GM12878 (cell line): ENCODE measurements at regions not wholly inside any gene's neighbourhood (a gene's known extent, or its start where the extent isn't known, plus 50 kb on each side); places are given as distances from the start of the nearest gene placed in this dataset.

Source experiments
- ATAC-seq: fragments of 200-7000 bp; cut with Tn5 transposase; 3 replicates; pipeline ENCODE4 v1.9.1; 2020; ENCODE audit warnings: mild to moderate bottlenecking, moderate library complexity
- BruUV-seq: library from RNA; stranded (reverse); fragments of 400-500 nt; replicated peaks from 2 replicates; lab custom pipeline; 2021; lab: Mats Ljungman, UMichigan
- CTCF ChIA-PET: fragments of 300-600 bp; sonication (Branson Sonifier 250); formaldehyde crosslinking; extraction: SDS; loops from one replicate; lab custom pipeline; 2021; ENCODE audit warnings: inconsistent platforms; lab: Yijun Ruan, JAX
- POLR2A ChIA-PET: fragments of 350-600 bp; formaldehyde crosslinking; extraction: SDS; loops from one replicate; lab custom pipeline; 2021; ENCODE audit warnings: inconsistent platforms; lab: Charles Lee
- RAD21 ChIA-PET: fragments of 300-600 bp; sonication (Branson Sonifier 250); formaldehyde crosslinking; loops from one replicate; lab custom pipeline; 2023; ENCODE audit warnings: antibody characterized with exemption; ENCODE audit not compliant: unreplicated experiment; lab: Charles Lee
- SMC1A ChIA-PET: fragments of 300-600 bp; sonication (Branson Sonifier 250); formaldehyde crosslinking; loops from one replicate; lab custom pipeline; 2023; ENCODE audit not compliant: unreplicated experiment, uncharacterized antibody; lab: Charles Lee
- DNase-seq: peaks from one replicate; pipeline ENCODE4 v3.0.0-alpha.2; 2011; ENCODE audit warnings: low read depth, low spot score
- FAIRE-seq: peaks from 3 replicates; lab custom pipeline; 2011; peaks lifted over from hg19 to GRCh38; lab: Jason Lieb, UNC
- H2AFZ ChIP-seq: 2 replicates; pipeline ENCODE4 v1.6.0; 2011; ENCODE audit warnings: low read depth, low read length, control low read depth; ENCODE audit not compliant: control insufficient read depth
- H3K27ac ChIP-seq: 2 replicates; pipeline ENCODE4 v1.5.1; 2011; ENCODE audit warnings: control low read depth; ENCODE audit not compliant: control insufficient read depth, insufficient read depth
- H3K27me3 ChIP-seq, 2 experiments: replicated peaks in 1 of 2; 2 replicates each; pipeline versions ENCODE4 v1.6.0 to v1.6.1; 2011; ENCODE audit warnings: low read length in 1 of 2; ENCODE audit not compliant: control insufficient read depth in 2 of 2, insufficient read depth in 2 of 2
- H3K36me3 ChIP-seq, 2 experiments: 2 replicates each; pipeline ENCODE4 v1.5.1; 2011; ENCODE audit warnings: low read length in 1 of 2; ENCODE audit not compliant: control insufficient read depth in 2 of 2, insufficient read depth in 2 of 2
- H3K4me1 ChIP-seq: 2 replicates; pipeline ENCODE4 v1.6.1; 2011; ENCODE audit warnings: mild to moderate bottlenecking, low read length, moderate library complexity, mixed read lengths; ENCODE audit not compliant: control insufficient read depth, insufficient read depth
- H3K4me2 ChIP-seq: 2 replicates; pipeline ENCODE4 v1.6.0; 2011; ENCODE audit warnings: control low read depth; ENCODE audit not compliant: control insufficient read depth, insufficient read depth
- H3K4me3 ChIP-seq: fragments of 200-600 bp; sonication (generic); 2 replicates; pipeline ENCODE4 v1.5.1; 2016
- H3K79me2 ChIP-seq: 2 replicates; pipeline ENCODE4 v1.6.0; 2011; ENCODE audit warnings: low read length; ENCODE audit not compliant: control insufficient read depth, insufficient read depth
- H3K9ac ChIP-seq: 2 replicates; pipeline ENCODE4 v1.8.0; 2011; ENCODE audit warnings: low read length, control low read depth, mixed read lengths; ENCODE audit not compliant: control insufficient read depth, insufficient read depth
- H3K9me3 ChIP-seq: replicated peaks from 3 replicates; pipeline ENCODE4 v1.5.1; 2011; ENCODE audit warnings: mild to moderate bottlenecking, low read length; ENCODE audit not compliant: control insufficient read depth, insufficient read depth
- H4K20me1 ChIP-seq: 2 replicates; pipeline ENCODE4 v1.6.0; 2011; ENCODE audit not compliant: control insufficient read depth, insufficient read depth
- CEBPZ ChIP-seq: fragments of 150-350 bp; IDR thresholded peaks from 2 replicates; pipeline ENCODE4 v1.6.1; 2016; ENCODE audit warnings: low read depth, low read length
- EP300 ChIP-seq, 2 experiments: fragments of 150-350 bp in 1 of 2; IDR thresholded peaks; 2 replicates each; pipeline ENCODE4 v1.6.1; 2011 to 2012; ENCODE audit warnings: low read depth in 2 of 2, low read length in 2 of 2, borderline replicate concordance in 1 of 2, improper control_type of control experiment in 1 of 2, inconsistent platforms in 1 of 2; ENCODE audit not compliant: control insufficient read depth in 1 of 2
- PML ChIP-seq: IDR thresholded peaks from 2 replicates; pipeline ENCODE4 v1.6.1; 2012; ENCODE audit warnings: low read length, inconsistent platforms
- SUPT20H ChIP-seq: IDR thresholded peaks from 2 replicates; pipeline ENCODE4 v1.6.1; 2011; ENCODE audit warnings: low read depth, mild to moderate bottlenecking, low read length, moderate library complexity, borderline replicate concordance; ENCODE audit not compliant: control insufficient read depth
- WGBS: methylation state at CpG from one replicate; pipeline ENCODE4 v1.1.6; 2016; ENCODE audit warnings: low lambda C conversion rate; ENCODE audit not compliant: insufficient replicate concordance, insufficient coverage; ENCODE audit errors: missing lambda C conversion rate; 5-methylcytosine and 5-hydroxymethylcytosine counted together
- in situ Hi-C: fragments of 300-500 bp; cut with MboI; formaldehyde crosslinking; loops from 9 replicates; pipeline ENCODE4 v1.14.3; 2018; ENCODE audit warnings: mixed read lengths
- intact Hi-C: fragments of 100-400 bp; cut with micrococcal nuclease; formaldehyde crosslinking; loops from one replicate; pipeline ENCODE4 v1.14.2; 2022; ENCODE audit not compliant: unreplicated experiment

GRCh38 chr2:15762449-15762848 lies 170.8 kb downstream of the DDX1 start:
- H3K9me3 ChIP-seq = no peaks in the 10 kb centered on the region
- no TSS peak for BruUV-seq
- POLR2A ChIA-PET = no interaction called here
- no peak overlapping the region for H2AFZ ChIP-seq
- no peak overlapping the region for H3K4me2 ChIP-seq
- H3K79me2 ChIP-seq = no peaks in the 10 kb centered on the region
- H3K4me3 ChIP-seq = no peak overlapping the region
- 0% methylated on average over 3 of the region's 3 CpGs for WGBS
- no peaks in the 10 kb centered on the region for H4K20me1 ChIP-seq
- intact Hi-C loops = no loop called here
- FAIRE-seq (no peak), DNase-seq (no peak), ATAC-seq (no peak)
- CTCF ChIA-PET = no interaction called here
- H3K36me3 ChIP-seq = no peaks in the 10 kb centered on the region
- H3K27ac ChIP-seq = no peak overlapping the region
- no peak overlapping the region for H3K9ac ChIP-seq
- H3K4me1 ChIP-seq = no peaks in the 10 kb centered on the region
- RAD21 ChIA-PET = no interaction called here
- SMC1A ChIA-PET = no interaction called here
- H3K27me3 ChIP-seq = peaks cover 0 to 1% of the 10 kb centered on the region in 2 experiments; a peak in 1 of 4 replicates
- TF ChIP-seq EP300 (IDR thresholded peaks at IDR 0.05; ENCODE audit: borderline replicate concordance in 1 of 2, control insufficient read depth in 1 of 2, low read depth in 2 of 2, low read length in 2 of 2) = no peak
- TF ChIP-seq CEBPZ = no peak
- TF ChIP-seq SUPT20H = no peak
- TF ChIP-seq PML = no peak
- in situ Hi-C loops = no loop called here
